Psoas muscle (tissue), 7 donors: ENCODE measurements at regions not wholly inside any gene's neighbourhood (a gene's known extent, or its start where the extent isn't known, plus 50 kb on each side); places are given as distances from the start of the nearest gene placed in this dataset.

ENCODE experiments used
- ATAC-seq, 4 donors: fragments of 200-7000 bp; cut with Tn5 transposase; one replicate each; pipeline ENCODE4 v1.9.1; 2020; ENCODE audit warnings: moderate library complexity in 3 of 4, mild to moderate bottlenecking in 2 of 4
- DNase-seq, 2 donors: peaks; one replicate each; pipeline ENCODE4 v3.0.0-alpha.2; 2020
- H3K27ac ChIP-seq: fragments of 200-600 bp; one replicate; pipeline ENCODE4 v1.8.0; 2022
- H3K27me3 ChIP-seq, 3 donors: fragments of 200-600 bp in 1 of 3; one replicate each; pipeline versions ENCODE4 v1.6.1 to v1.8.0; 2013 to 2022; ENCODE audit warnings: low read length in 2 of 3, mild to moderate bottlenecking in 2 of 3, moderate library complexity in 1 of 3; ENCODE audit not compliant: insufficient read depth in 3 of 3
- H3K36me3 ChIP-seq, 2 donors: fragments of 200-600 bp in 1 of 2; one replicate each; pipeline versions ENCODE4 v1.6.1 to v1.8.0; 2013 to 2022; ENCODE audit warnings: low read depth in 1 of 2, mild to moderate bottlenecking in 1 of 2, moderate library complexity in 1 of 2; ENCODE audit not compliant: insufficient read depth in 1 of 2
- H3K4me1 ChIP-seq: fragments of 200-600 bp; one replicate; pipeline ENCODE4 v1.8.0; 2022
- H3K4me3 ChIP-seq: fragments of 200-600 bp; one replicate; pipeline ENCODE4 v1.8.0; 2022; ENCODE audit warnings: mild to moderate bottlenecking
- H3K9me3 ChIP-seq: fragments of 200-600 bp; one replicate; pipeline ENCODE4 v1.8.0; 2022
- WGBS, 3 donors: extraction: QIAGEN DNeasy Blood & Tissue Kit; methylation state at CpG; one replicate each; pipeline versions ENCODE4 v1.1.6 to v1.1.7; 2013; 5-methylcytosine and 5-hydroxymethylcytosine counted together
- intact Hi-C, 2 donors: fragments of 100-400 bp; cut with DNase I; formaldehyde crosslinking; loops; one replicate each; pipeline versions ENCODE4 v1.11.0 to v1.14.2; 2022
- TF ChIP-seq, protein P1 (sequence below): fragments of 200-600 bp; IDR thresholded peaks from one replicate; pipeline ENCODE4 v1.8.0; 2022; ENCODE audit warnings: antibody characterized with exemption
- donor health status: healthy with polysubstance abuse.
- donor health status: DM: no; HTN: no; CAD: no; lungs with moderate emphysema.
- donor health status: Bipolar disorder and iron deficiency.
- donor health status: healthy.
- donor health status: DM: yes; HTN: yes; CAD: no.
- donor health status: DM: no; HTN: no; CAD: no.
- donor health status: DM: yes; HTN: yes; CAD: no.

DNA sequence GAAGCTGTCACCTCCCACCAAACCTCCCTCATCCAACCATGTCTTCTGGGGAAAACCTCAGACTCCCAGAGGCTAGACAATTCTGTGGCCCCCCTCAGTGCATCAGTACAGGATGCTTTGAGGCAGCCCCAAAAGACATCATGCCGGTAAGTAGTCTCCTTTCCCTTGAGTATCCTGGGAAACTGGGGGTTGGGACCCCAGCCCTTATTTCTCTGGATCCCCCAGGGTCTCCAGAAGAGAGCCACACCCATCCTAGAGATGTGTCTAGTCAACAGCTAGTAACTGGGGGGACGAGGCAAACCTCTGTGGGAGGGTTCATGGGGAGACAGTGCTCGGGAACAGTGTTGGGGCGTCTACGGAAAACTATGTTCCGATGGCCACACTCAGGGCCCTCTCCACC is 974.2 kb upstream of the TMEM132C start:
- TF ChIP-seq, protein P1, sequence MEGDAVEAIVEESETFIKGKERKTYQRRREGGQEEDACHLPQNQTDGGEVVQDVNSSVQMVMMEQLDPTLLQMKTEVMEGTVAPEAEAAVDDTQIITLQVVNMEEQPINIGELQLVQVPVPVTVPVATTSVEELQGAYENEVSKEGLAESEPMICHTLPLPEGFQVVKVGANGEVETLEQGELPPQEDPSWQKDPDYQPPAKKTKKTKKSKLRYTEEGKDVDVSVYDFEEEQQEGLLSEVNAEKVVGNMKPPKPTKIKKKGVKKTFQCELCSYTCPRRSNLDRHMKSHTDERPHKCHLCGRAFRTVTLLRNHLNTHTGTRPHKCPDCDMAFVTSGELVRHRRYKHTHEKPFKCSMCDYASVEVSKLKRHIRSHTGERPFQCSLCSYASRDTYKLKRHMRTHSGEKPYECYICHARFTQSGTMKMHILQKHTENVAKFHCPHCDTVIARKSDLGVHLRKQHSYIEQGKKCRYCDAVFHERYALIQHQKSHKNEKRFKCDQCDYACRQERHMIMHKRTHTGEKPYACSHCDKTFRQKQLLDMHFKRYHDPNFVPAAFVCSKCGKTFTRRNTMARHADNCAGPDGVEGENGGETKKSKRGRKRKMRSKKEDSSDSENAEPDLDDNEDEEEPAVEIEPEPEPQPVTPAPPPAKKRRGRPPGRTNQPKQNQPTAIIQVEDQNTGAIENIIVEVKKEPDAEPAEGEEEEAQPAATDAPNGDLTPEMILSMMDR: no peak
- DNase-seq: no peak
- intact Hi-C loops: loop anchor here in 1 of 2 donors (5.0 kb wide), 1 partner anchor 185 kb away; no protein-coding TSS in a partner anchor
- Histone ChIP-seq H3K27me3 (no peaks in the 10 kb centered on the region), H3K4me3 (no peak overlapping the region), H3K4me1 (no peaks in the 10 kb centered on the region), H3K36me3 (no peaks in the 10 kb centered on the region), H3K9me3 (no peaks in the 10 kb centered on the region), H3K27ac (no peak overlapping the region)
- WGBS, 3 donors: 88 to 90% (median 89%) methylated on average over 6 of the region's 6 CpGs
- no peak for ATAC-seq

DNA sequence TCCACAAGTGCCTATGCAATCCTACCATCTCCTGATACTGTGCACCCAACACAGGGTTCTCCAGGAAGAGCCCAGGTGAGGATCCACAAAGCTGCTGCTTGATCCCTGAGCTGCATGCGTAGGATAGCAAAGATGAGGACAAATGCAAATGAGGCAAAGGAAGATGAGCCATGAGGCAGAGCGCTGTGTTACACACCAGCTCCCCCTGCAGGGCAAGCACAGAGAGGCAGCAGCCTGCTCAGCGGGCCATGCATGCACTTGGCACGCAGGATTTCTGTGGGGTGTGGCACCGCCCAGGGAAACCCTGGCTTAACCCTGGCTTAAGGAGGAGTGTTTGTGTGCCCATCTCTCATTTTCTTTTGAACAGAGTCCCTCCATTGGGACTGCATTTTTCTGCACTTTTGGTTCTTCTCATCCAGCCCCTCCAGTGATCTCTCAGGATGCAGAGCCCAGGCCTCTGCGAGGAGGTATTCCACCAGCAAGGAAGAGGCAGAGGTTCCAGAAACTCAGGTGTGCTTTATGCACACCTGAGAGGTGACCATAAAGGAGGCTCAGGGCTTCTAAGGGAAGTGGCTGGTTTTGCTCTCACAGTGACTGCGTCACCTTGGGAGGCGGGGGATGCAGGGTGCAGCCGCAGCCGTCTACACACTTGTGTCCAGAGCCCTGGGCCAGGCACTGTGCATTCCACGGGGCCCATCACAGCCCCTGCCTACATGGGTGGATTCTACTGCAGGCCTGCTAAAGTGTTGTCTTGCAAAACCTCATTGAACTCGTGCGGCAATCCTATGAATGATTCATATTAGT is 973.3 kb upstream of the TMEM132C start:
- Histone ChIP-seq H3K27me3 (no peaks in the 10 kb centered on the region), H3K9me3 (no peaks in the 10 kb centered on the region), H3K4me1 (no peaks in the 10 kb centered on the region), H3K4me3 (no peak overlapping the region), H3K36me3 (no peaks in the 10 kb centered on the region), H3K27ac (no peak overlapping the region)
- intact Hi-C loops: loop anchor here in 1 of 2 donors (5.0 kb wide), 1 partner anchor 186 kb away; no protein-coding TSS in a partner anchor
- WGBS, 3 donors: 61 to 64% (median 62%) methylated on average over 13 of the region's 13 CpGs
- DNase-seq: peak; percentile 54 to 72
- ATAC-seq: peak in 1 of 4 donors; percentile 54
- TF ChIP-seq, protein P1: peak; percentile 51

DNA sequence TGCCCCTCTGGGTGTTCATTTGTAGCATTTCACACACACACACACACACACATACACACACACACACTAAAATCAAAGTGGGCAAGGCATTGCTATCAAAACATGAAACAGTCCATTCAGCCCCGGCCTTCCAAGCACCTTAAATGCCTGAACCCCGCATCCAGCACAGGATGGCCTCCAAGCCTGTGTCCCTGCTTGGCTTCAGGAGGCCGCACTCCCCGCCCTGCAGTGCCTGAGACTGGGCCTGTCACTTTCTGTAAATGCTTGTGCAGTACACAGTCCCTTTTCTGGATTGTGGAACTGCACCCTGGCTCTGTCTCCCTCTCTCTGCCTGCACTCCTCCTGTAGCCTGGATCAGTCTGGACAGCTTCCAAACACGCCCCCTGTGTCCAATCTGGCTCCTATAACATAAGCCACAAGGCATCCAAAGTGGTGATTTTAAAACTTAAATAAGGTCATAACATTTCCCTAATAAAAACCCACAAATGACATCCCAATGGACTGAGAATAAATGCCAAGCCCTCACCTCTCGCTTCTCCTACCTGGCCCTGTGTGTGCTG is 972.2 kb upstream of the TMEM132C start:
- TF ChIP-seq, protein P1: no peak
- no peaks in the 10 kb centered on the region for H3K36me3 ChIP-seq
- ATAC-seq (no peak), DNase-seq (no peak)
- no peaks in the 10 kb centered on the region for H3K9me3 ChIP-seq
- no peak overlapping the region for H3K27ac ChIP-seq
- no peak overlapping the region for H3K4me3 ChIP-seq
- no peaks in the 10 kb centered on the region for H3K4me1 ChIP-seq
- intact Hi-C loops: loop anchor here in 1 of 2 donors (5.0 kb wide), 1 partner anchor 187 kb away; no protein-coding TSS in a partner anchor
- no peaks in the 10 kb centered on the region for H3K27me3 ChIP-seq
- 79 to 84% (median 81%) methylated on average over 6 of the region's 6 CpGs for WGBS, 3 donors

DNA sequence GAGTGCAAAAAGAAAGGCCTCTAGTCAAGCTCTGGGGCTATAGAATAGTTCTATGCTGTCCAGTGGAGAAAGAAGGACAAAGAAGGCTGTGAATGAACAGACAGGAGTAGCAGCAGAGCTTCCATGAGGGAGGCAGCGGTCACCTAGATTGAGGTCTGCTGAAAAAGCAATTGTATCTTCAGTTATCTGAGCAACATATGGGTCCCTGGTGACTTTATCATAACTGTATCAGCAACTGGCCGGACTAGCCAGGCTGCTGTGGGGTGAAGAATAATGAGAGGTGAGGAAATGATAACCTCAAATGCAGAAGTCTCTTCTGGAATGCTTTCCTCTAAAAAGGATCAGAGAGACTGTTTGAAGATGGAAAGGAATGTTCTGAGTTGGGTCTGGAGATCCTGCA is 971.3 kb upstream of the TMEM132C start:
- no peaks in the 10 kb centered on the region for H3K36me3 ChIP-seq
- no peaks in the 10 kb centered on the region for H3K27me3 ChIP-seq
- H3K4me3 ChIP-seq: no peak overlapping the region
- DNase-seq: no peak
- no peaks in the 10 kb centered on the region for H3K4me1 ChIP-seq
- intact Hi-C loops: no loop called here
- TF ChIP-seq, protein P1: no peak
- H3K9me3 ChIP-seq: no peaks in the 10 kb centered on the region
- ATAC-seq: no peak
- WGBS, 3 donors: 84 to 91% (median 86%) methylated on average over 2 of the region's 2 CpGs
- no peak overlapping the region for H3K27ac ChIP-seq
